Hematopoietic multipotent progenitor cell treated with erythropoietin and hydrocortisone succinate and interleukin-3 and kit ligand, for 6 days (in vitro differentiated cells): ENCODE measurements at regions not wholly inside any gene's neighbourhood (a gene's known extent, or its start where the extent isn't known, plus 50 kb on each side); places are given as distances from the start of the nearest gene placed in this dataset.

Source experiments
- DNase-seq: peaks from one replicate; pipeline ENCODE4 v3.0.0-alpha.2; 2015

GRCh38 chr4:107148904-107149303 is 112.8 kb upstream of the DKK2 start:
- DNase-seq, result no peak

- no peak for DNase-seq
Measured at GRCh38 chr4:107147873-107148272, 111.8 kb upstream of the DKK2 start.

- DNase-seq, result no peak
Measured at GRCh38 chr4:107138433-107138832, 102.3 kb upstream of the DKK2 start.

- DNase-seq, result no peak
Measured at GRCh38 chr4:107133965-107134653, 98.0 kb upstream of the DKK2 start.

GRCh38 chr4:107131295-107131694 is 95.2 kb upstream of the DKK2 start:
- no peak for DNase-seq

GRCh38 chr4:107130157-107130556 is 94.0 kb upstream of the DKK2 start:
- DNase-seq, result no peak

DNA sequence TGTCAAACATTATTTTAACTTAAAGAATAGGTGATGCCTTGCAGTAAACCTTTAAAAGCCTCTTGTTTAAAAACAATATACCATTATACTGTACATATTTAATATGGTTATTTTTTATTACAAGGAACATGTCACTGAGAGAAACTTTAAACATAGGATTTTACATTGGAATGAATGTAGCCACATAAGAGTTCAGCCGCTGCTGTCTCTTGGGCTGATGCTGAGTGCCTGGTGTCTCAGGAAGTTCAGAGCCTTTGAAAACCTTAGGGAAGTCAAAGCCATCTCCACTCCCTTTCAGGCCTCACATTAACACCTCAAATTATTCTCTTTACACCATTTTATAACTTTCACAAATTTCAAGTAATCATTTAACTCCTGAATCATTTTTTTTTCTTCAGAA is 93.5 kb upstream of the DKK2 start:
- no peak for DNase-seq

GRCh38 chr4:107129076-107129475 is 93.0 kb upstream of the DKK2 start:
- DNase-seq, result no peak

- no peak for DNase-seq
Measured at GRCh38 chr4:107128116-107128515, 92.0 kb upstream of the DKK2 start.

- DNase-seq, result no peak
Measured at GRCh38 chr4:107125496-107125895, 89.4 kb upstream of the DKK2 start.

- DNase-seq, result no peak
Measured at GRCh38 chr4:107122736-107123135, 86.6 kb upstream of the DKK2 start.

DNA sequence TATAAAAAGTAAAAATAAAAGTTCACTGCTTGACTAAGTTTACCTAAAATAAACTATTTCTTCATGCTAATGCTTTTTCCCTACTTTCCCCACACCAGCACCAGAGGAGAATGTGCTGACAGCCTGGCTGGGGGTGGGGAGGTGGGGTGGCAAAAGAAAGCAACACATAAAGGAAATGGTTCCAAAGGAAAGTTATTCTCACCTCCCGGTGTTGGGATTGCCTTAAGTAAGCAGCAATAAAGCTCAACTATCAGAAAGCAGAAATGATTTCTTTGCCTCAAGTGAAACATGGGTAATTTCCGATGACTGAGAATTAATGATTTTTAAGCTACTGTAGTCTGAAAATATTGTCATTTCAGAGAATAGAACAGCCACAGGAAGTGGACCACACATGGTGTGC is 84.5 kb upstream of the DKK2 start:
- DNase-seq, result no peak

- no peak for DNase-seq
Measured at GRCh38 chr4:107117726-107118125, 81.6 kb upstream of the DKK2 start.

GRCh38 chr4:107115185-107115847 is 79.2 kb upstream of the DKK2 start:
- no peak for DNase-seq

DNA sequence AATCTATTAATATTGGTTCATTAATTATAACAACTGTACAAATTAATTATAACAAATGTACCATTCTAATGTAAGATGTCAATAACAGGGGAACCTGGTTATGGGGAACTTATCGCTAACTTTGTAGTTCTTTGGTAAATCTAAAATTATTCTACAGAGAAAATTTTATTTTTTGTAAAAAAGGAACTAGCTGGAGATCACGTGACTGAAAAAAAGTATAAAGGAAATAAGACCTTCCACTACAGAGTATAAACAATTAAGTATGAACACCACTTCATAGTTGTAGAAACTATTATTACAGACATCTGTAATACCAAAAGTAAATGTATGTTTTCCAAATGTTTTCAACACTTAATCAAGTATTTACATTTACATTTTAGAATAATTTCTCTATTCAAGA is 77.9 kb upstream of the DKK2 start:
- DNase-seq, result no peak

DNA sequence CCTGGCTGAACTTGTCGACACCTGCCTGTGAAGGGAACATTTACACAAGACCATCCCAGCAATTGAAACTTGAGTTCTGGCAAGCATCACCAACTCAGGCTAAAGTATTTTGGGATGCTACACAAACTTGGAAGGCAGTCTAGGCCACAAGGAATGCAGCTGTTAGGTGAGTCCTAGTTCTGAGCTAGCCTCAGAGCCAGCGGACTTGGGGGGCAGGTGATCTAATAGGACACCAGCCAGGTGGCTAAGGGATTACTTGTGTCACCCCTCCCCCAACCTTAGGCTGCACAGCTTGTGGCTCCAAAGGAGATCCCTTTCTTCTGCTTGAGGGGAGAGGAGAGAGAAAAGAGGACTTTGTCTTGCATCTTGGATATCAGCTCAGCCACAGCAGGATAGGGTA is 62.3 kb upstream of the DKK2 start:
- DNase-seq, result no peak

GRCh38 chr4:107094976-107095375 is 58.9 kb upstream of the DKK2 start:
- no peak for DNase-seq

DNA sequence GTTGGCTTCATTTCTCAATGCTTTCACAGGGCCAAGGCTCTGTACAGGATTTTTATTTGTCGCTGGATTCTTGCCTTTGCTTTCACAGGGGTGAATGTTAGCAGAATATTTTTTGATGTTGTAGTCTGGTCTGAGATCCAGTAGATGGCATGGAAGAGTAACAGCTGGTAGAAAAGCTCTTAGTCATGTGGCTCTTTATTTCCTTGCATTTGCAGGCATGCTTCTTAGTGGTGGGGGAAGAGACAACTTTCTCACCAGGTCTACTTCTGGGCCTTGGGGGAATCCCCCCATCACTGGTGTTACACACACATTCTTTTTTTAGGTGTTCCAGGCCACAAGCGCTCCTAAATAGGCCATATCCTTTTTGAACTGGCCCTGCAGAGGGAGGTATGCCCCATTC is 58.2 kb upstream of the DKK2 start:
- DNase-seq, result no peak
